Endothelial cell of hepatic sinusoid (primary cell): ENCODE measurements at regions not wholly inside any gene's neighbourhood (a gene's known extent, or its start where the extent isn't known, plus 50 kb on each side); places are given as distances from the start of the nearest gene placed in this dataset.
"Not testable (repeated sequence)": the region's sequence is repeated elsewhere in the genome, so short reads cannot be mapped to it uniquely, and the experiment has no call there.

ENCODE experiments used
- in situ Hi-C: cut with HindIII; loops from 2 replicates; pipeline ENCODE4 v1.10.0; 2017; ENCODE audit warnings: low sequenced_read_pairs

GRCh38 chr1:96104906-96105305 lies 616.7 kb upstream of the PTBP2 start:
- in situ Hi-C loops = no loop called here

GRCh38 chr1:96116731-96117130 lies 604.9 kb upstream of the PTBP2 start:
- in situ Hi-C loops = no loop called here

- in situ Hi-C loops = no loop called here
Measured at GRCh38 chr1:96130432-96130831, 591.2 kb upstream of the PTBP2 start.

GRCh38 chr1:96144636-96145035 lies 576.9 kb upstream of the PTBP2 start:
- in situ Hi-C loops = no loop called here

- in situ Hi-C loops = no loop called here
Measured at GRCh38 chr1:96145492-96145891, 576.1 kb upstream of the PTBP2 start.

- in situ Hi-C loops = not testable (repeated sequence)
Measured at GRCh38 chr1:96152957-96153356, 568.6 kb upstream of the PTBP2 start.

GRCh38 chr1:96157101-96157500 lies 564.5 kb upstream of the PTBP2 start:
- in situ Hi-C loops = no loop called here

- in situ Hi-C loops = no loop called here
Measured at GRCh38 chr1:96159379-96159778, 562.2 kb upstream of the PTBP2 start.

GRCh38 chr1:96164053-96164452 lies 557.5 kb upstream of the PTBP2 start:
- in situ Hi-C loops = no loop called here

- in situ Hi-C loops = no loop called here
Measured at GRCh38 chr1:96178053-96178452, 543.5 kb upstream of the PTBP2 start.

- in situ Hi-C loops = no loop called here
Measured at GRCh38 chr1:96183485-96183884, 538.1 kb upstream of the PTBP2 start.

GRCh38 chr1:96183928-96184327 lies 537.7 kb upstream of the PTBP2 start:
- in situ Hi-C loops = no loop called here

GRCh38 chr1:96185181-96185580 lies 536.4 kb upstream of the PTBP2 start:
- in situ Hi-C loops = no loop called here

GRCh38 chr1:96187020-96187419 lies 534.6 kb upstream of the PTBP2 start:
- in situ Hi-C loops = no loop called here

GRCh38 chr1:96191165-96191564 lies 530.4 kb upstream of the PTBP2 start:
- in situ Hi-C loops = no loop called here

GRCh38 chr1:96206451-96206850 lies 515.1 kb upstream of the PTBP2 start:
- in situ Hi-C loops = no loop called here

- in situ Hi-C loops = no loop called here
Measured at GRCh38 chr1:96207936-96208335, 513.6 kb upstream of the PTBP2 start.

- in situ Hi-C loops = no loop called here
Measured at GRCh38 chr1:96208428-96208827, 513.2 kb upstream of the PTBP2 start.

GRCh38 chr1:96210054-96210453 lies 511.5 kb upstream of the PTBP2 start:
- in situ Hi-C loops = no loop called here

GRCh38 chr1:96211202-96211601 lies 510.4 kb upstream of the PTBP2 start:
- in situ Hi-C loops = no loop called here

GRCh38 chr1:96214982-96215381 lies 506.6 kb upstream of the PTBP2 start:
- in situ Hi-C loops = no loop called here

- in situ Hi-C loops = no loop called here
Measured at GRCh38 chr1:96220651-96221050, 500.9 kb upstream of the PTBP2 start.

- in situ Hi-C loops = no loop called here
Measured at GRCh38 chr1:96222701-96223100, 498.9 kb upstream of the PTBP2 start.

GRCh38 chr1:96224229-96224628 lies 497.4 kb upstream of the PTBP2 start:
- in situ Hi-C loops = not testable (repeated sequence)
